ENCODE measurements at regions not wholly inside any gene's neighbourhood (a gene's known extent, or its start where the extent isn't known, plus 50 kb on each side); places are given as distances from the start of the nearest gene placed in this dataset.
"Not testable (repeated sequence)": the region's sequence is repeated elsewhere in the genome, so short reads cannot be mapped to it uniquely, and the experiment has no call there.

GRCh38 chr14:88983755-88984154 lies 159.3 kb downstream of the TTC8 start:
- peak; percentile 83 for DNase-seq (ENCODE audit: low spot score)

GRCh38 chr14:88985654-88986053 lies 161.2 kb downstream of the TTC8 start:
- DNase-seq (ENCODE audit: low spot score) = no peak

- DNase-seq (ENCODE audit: low spot score) = peak; percentile 37
Measured at GRCh38 chr14:88986146-88986841, 161.8 kb downstream of the TTC8 start.

- not testable (repeated sequence) for DNase-seq (ENCODE audit: low spot score)
Measured at GRCh38 chr14:88986908-88987307, 162.5 kb downstream of the TTC8 start.

GRCh38 chr14:88987516-88987915 lies 163.1 kb downstream of the TTC8 start:
- no peak for DNase-seq (ENCODE audit: low spot score)

GRCh38 chr14:88989911-88990310 lies 165.5 kb downstream of the TTC8 start:
- no peak for DNase-seq (ENCODE audit: low spot score)

GRCh38 chr14:88990856-88991255 lies 166.4 kb downstream of the TTC8 start:
- DNase-seq (ENCODE audit: low spot score) = no peak

- DNase-seq (ENCODE audit: low spot score) = no peak
Measured at GRCh38 chr14:88992011-88992410, 167.6 kb downstream of the TTC8 start.

- peak; percentile 33 for DNase-seq (ENCODE audit: low spot score)
Measured at GRCh38 chr14:88993946-88994345, 169.5 kb downstream of the TTC8 start.

GRCh38 chr14:88995437-88996198 lies 171.2 kb downstream of the TTC8 start:
- peak; percentile 73 for DNase-seq (ENCODE audit: low spot score)

- DNase-seq (ENCODE audit: low spot score) = no peak
Measured at GRCh38 chr14:88998027-88998426, 173.6 kb downstream of the TTC8 start.

- no peak for DNase-seq (ENCODE audit: low spot score)
Measured at GRCh38 chr14:88999137-88999536, 174.7 kb downstream of the TTC8 start.

- DNase-seq (ENCODE audit: low spot score) = peak; percentile 92
Measured at GRCh38 chr14:89000007-89000942, 175.8 kb downstream of the TTC8 start.

- DNase-seq (ENCODE audit: low spot score) = peak; percentile 24
Measured at GRCh38 chr14:89004166-89004565, 179.7 kb downstream of the TTC8 start.

GRCh38 chr14:89007906-89008305 lies 183.5 kb downstream of the TTC8 start:
- DNase-seq (ENCODE audit: low spot score) = no peak

GRCh38 chr14:89011355-89012281 lies 187.2 kb downstream of the TTC8 start:
- no peak for DNase-seq (ENCODE audit: low spot score)

GRCh38 chr14:89012282-89013097 lies 188.0 kb downstream of the TTC8 start:
- no peak for DNase-seq (ENCODE audit: low spot score)

GRCh38 chr14:89013098-89013504 lies 188.7 kb downstream of the TTC8 start:
- DNase-seq (ENCODE audit: low spot score) = no peak

GRCh38 chr14:89013698-89014568 lies 189.5 kb downstream of the TTC8 start:
- no peak for DNase-seq (ENCODE audit: low spot score)

- no peak for DNase-seq (ENCODE audit: low spot score)
Measured at GRCh38 chr14:89014569-89014850, 190.1 kb downstream of the TTC8 start.
